NCI-H2081 (cell line): ENCODE measurements at regions not wholly inside any gene's neighbourhood (a gene's known extent, or its start where the extent isn't known, plus 50 kb on each side); places are given as distances from the start of the nearest gene placed in this dataset.

Source experiments
- DNase-seq, 2 experiments: peaks; one replicate each; lab custom pipeline; 2025; lab: John Stamatoyannopoulos, UW

DNA sequence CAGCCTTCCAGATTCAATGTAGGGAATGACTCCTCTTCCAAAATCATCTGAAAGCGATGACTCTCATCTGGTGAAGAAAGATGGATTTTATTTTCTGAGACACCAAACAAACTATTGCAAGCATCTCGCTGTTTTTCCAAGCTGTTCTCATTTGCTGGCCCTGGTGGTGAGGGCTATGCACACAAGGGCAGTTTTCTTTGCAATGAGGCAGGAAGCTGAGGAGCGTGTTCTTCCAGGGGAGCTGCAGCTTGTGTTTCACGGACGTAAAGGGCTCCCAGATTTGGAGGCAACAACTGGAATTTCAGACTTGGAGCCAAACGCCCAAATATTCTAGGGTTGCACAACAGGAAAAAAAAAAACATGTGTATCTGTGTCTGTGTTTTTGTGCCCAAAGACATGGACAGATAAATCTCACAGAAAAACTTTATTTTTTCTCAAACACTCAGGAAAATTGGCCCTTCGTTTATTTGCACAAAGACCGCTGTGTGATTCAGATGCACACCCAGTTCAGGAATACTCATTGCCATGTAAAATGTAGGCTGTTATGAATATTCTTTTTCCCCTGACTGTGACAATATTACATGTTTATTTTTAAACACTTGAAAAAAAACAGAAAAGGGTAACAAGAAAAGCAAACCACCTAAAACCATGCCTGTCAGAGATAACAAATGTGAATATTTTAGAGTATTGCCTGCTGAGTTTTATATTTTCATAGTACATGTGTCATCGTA lies 151.3 kb downstream of the GAS1 start:
- no peak for DNase-seq

DNA sequence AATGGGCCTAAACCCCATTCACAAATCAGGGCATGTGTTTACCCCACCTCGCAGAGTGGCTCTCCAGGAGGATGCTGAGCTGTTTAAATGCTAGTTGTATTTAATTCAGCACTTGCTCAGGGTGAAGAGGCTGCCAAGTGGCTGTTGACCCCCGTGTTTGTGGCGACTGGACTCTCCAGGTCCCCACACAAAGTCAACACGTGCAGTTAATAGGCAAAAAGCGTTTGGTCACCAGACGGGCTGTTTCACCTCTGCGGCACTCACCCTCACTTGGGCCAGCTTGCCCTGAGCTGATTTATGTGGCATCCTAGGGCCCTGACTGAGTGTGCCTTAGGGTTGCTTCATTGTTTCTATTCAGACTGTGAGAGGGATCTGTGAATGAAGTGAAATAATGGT lies 152.3 kb downstream of the GAS1 start:
- DNase-seq: no peak

DNA sequence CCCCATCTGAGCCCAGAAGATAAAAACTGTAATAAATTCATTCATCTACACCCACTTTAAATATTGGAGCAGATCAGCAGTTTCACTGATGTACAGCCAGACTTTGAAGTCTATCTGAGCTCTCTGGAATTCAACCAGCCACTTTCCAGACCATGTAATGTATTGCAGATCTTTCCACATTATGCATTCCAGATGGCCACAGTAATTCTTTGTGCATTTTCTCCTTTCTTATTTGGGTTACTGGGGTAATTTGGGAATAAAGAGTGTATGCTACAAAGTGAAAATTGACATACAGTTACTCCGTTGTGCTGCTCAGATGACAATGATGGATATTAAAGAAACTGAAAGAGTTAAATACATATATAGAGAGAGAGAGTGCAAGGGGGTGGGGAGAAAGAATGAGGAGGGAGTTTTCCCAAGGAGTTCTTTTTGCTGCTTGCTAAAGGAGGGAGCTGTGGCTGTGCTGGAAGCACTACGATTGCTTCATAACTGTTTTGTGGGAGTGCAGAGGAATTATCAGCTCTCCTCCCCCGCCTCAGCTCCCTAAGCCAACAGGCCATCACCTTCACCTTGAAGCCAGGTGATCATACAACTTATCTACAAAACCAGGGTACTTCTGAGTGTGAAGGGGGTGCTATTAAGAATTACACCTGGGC lies 152.8 kb downstream of the GAS1 start:
- no peak for DNase-seq

DNA sequence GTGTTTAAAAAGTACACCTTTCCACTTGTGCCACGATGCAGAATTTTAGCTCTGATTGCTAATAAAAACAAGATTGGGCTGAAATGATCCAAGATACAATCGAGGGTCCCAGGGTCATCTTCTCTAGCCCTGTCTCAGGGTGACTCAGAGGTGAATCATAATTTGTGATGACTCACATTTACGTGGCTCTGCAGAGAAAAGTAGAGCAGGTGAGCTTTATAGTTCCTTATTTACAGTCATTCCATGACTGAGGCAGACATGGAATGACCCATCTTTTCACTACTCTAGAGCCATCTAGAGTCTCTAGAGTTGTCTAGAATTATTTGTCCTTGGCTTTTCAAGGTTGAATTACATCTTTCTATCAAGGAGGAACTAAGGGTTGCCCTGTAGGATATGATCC lies 155.2 kb downstream of the GAS1 start:
- no peak for DNase-seq

DNA sequence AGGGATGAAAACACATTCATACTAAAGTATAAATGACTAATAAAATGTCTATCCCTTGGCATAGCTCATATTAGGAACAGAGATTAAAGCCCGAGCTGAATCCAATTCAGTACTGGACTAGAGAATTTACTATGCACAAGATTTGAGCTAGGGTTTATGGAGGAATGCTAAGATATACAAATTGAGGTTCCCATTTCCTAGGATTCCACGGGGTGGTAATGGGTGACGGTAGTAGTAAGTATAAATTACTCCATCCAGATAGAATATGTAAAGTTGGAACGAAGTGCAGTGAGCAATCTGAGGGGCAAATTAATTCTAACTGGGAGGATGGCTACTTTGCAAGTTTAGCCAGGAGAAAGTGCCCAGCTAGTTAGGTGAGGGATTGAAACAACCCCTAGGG lies 156.5 kb downstream of the GAS1 start:
- DNase-seq: no peak

DNA sequence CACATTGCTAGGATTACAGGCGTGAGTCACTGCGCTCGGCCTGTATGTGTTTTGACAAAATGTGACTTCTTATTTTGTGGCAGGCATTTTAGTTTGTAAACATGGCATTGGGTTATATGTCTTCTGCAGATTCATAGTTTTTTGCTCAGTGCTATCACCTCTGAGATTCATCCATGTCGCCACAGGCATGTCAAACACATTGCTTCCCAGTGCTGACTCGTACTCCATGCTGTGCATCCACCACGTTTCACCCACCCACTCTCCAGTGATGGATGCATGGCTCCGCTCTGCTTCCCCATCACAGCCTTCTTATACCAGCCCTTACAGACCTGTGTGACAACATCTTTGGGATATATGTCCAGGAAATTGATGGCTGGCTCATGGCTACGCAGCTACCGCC lies 158.8 kb downstream of the GAS1 start:
- no peak for DNase-seq

DNA sequence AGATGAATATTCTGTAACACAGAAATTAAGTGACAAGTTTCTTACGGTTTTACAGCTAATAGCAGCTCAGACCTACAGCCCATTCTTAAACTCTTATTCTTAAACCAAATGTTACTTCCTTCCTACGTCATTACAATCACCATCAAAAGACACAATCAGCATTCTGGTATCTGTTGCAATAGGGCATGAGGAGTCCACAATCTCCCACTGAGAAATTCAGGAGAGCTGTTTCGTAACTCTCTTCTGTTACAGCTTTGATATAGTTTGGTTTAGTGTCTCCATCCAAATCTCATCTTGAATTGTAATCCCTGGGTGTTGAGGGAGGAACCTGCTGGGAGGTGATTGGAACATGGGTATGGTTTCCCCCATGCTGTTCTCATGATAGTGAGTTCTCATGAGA lies 163.4 kb downstream of the GAS1 start:
- no peak for DNase-seq

DNA sequence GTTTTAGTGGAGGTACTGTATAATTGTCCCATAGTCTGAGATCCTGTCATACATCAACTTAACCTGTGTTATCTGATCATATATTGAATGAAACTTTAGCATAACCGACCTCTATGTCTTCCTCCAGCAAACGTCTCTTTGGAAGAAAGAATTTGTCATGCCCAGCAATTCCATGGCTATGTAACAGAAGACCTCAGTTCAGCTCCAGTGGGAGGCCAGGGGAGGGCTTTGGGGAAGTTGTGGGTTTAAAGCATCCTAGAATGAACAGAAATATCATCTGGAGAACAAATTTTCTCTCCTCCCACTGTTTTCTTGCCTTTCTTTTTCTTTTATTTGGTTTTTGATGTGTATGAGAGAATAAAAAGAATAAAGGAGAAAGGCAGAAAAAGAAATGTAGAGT lies 164.5 kb downstream of the GAS1 start:
- no peak for DNase-seq

DNA sequence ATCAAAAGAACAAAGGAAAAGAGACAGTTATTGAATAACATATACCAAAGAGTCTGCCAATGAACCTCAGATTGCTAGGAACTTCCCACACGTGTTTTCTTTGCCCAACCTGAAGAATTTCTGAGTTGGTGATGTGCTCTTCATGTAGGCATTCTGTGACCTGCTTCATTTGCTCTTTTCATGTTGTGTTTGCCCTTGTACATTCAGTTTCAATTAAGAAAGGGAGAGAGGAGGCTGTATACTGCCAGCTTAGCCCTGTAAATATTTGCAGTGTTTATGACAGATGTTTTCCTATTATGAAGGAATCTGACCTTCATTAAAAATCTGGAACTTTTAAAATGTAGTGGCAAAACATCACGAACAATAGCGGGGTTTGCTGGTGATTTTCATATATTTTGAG lies 168.5 kb downstream of the GAS1 start:
- no peak for DNase-seq

DNA sequence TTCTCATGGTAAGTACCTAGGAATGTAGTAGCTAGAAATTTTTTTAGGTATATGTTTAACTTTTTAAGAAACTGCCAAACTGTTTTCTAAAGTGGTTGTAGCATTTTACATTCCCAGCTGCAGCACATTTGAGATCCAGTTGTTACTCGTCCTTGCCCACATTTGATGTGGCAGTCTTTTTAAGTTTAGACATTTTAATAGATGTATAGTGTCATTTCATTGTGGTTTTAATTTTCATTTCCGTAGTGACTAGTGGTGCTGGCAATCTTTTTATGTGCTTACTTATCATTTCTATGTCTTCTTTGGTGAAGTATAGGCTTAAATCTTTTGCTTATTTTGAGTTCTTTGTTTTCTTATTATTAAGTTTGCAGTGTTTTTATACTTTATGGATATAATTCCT lies 171.6 kb downstream of the GAS1 start:
- DNase-seq: no peak

DNA sequence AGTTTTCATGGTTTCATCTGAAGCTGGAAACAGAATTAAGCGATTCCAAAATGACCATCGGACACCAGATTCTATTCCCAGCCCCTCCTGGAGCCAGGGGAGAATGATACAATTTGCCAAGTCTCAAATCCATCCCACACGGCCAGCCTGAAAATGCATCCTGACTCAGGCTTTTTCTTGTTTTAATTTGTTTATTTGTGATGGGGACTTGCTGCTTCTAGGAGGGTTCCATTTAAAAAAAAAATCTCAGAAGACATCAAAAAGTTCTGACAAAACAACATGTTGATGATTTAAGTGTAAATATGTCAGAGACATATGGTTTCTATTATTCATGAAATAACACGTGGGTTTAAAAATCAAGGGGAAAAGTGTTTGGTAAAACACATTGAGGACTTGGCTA lies 173.2 kb downstream of the GAS1 start:
- no peak for DNase-seq

DNA sequence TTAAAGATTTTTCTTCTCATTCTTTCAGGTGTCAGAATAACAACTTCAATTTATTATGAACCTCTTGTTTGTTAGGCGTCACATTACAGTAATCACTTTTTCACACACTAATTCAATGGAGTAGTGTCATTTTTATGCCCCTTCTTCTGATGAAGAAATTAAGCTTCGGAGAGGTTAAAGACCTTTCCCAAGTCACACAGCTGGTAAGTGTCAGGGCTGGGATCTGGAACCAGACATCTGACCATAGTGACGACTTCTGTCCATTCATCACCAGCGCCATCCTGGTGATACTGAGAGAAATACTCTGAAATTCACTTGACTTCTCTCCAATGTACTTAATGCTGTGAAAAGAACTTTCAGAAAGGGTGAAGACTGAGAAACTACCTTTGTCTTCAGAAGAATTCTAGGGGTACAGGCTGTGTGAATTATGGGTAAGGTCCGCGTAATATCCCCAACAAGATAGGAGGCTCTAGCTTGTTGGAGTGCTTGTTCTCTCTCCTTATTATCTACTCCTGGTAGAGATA lies 173.8 kb downstream of the GAS1 start:
- no peak for DNase-seq

DNA sequence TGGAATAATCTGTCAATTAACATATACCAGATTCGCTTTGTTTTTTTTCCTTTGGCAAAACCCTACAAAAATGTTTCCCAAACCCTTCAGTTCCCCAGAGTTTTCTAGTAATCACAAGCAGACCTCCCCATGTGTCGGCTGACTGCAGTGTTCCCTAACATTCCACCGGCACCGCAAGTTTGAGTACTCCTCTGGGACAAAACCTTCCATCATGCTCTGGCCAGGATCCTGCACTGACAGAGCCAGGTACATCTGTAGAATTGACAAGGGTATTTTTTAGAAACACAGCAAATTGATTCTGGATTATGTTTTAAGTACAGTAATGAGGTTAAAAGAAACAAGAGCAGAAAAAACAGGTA lies 174.7 kb downstream of the GAS1 start:
- DNase-seq: no peak

DNA sequence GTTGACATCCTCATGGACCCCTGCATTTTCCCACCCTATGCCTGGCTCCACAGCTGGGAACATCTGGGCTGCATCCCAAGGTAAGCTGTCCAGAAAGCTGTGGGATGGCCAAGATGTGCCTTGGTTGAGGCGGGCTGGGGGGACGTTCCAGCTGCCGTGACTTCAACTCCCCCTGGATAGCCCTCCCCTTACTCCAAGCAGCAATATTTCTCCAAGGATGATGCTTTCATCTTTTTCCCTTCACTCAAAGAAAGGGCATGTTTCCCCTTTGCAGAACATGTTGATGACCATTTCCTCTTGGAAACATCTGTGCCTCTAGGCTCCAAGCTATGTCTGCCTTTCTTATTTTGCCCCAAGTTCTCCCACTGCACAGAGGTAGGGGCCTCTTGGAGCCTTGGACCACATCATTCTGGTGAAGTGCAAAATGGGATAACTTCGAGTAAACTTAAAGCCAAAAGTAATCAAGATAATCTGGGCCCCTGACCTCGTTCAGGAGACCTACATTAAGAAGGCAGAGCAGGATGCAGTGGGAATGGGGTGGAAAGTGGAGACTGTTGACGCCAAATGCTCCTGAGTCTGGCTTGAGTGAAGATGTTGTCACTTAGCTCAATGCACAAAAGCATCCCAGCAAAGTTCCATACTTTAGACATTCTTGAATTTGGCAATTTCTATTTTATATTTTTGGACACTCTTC lies 175.2 kb downstream of the GAS1 start:
- no peak for DNase-seq

DNA sequence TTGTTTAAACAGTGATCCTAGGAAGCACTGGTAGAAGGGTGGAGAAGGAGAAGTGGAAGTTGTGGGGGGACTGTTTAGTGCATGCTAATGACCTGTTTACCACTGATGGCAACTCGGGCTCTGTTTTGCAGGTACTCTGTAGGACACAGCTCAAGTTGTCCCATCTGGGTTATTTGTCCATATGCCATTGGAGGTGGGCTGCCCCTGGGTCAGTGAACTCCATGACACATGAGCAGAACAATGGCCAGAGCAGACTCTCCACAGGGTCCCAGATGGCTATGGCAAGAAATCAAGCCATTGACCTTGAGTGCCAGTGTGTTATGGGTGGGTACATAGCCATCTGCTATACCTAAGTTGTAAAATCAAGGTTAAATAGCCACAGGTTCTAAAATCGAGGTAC lies 175.9 kb downstream of the GAS1 start:
- DNase-seq: no peak

DNA sequence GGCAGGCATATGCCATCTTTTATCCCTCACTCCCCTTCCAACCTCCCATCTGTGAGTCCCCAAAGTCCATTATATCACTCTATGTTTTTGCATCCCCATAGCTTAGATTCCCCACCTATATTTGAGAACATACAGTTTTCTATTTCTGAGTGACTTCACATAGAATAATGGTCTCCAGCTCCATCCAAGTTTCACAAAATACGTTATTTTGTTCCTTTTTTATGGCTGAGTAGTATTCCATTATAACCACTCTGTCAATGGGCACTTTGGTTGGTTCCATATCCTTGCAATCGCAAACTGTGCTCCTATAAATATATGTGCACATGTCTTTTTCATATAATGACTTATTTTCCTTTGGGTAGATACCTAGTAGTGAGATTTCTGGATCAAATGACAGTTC lies 178.6 kb downstream of the GAS1 start:
- DNase-seq: no peak

DNA sequence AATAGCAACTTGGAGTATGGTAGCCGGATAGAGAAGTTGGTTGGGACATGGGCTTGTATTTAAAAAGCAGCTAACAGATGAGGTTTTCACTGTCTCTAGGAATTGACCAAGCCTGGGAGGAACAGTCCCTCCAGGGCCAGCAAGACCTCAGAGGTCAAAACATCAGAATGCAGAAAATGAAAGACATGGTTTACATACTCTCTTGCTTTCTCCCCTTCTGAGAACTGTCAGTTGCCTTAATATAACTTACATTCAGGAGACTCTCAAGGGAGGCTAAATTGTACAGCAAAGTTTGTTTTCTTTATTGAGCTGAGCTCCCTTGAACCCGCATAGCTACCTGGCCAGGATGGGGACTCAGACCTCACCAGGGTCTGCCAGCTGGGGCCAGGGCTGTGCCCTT lies 179.3 kb downstream of the GAS1 start:
- no peak for DNase-seq

DNA sequence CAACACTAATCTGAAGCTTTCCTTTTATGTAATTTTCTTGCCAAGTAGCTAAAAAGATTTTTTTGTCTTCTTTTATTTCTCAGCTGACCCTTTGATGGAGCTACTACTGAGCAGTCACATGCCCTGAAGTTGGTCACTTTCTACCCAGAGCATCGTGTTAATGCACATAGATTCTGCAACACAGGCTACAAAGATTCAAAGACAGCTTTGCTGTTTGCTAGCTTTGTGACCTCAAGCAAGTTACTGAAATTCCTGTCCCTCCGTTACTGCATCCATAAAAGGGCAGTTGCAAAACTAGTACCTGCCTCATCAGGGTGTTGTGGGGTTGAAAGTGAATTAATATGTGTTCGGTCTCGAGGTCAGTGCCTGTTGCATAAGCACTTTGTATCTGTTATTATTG lies 179.9 kb downstream of the GAS1 start:
- DNase-seq: no peak

DNA sequence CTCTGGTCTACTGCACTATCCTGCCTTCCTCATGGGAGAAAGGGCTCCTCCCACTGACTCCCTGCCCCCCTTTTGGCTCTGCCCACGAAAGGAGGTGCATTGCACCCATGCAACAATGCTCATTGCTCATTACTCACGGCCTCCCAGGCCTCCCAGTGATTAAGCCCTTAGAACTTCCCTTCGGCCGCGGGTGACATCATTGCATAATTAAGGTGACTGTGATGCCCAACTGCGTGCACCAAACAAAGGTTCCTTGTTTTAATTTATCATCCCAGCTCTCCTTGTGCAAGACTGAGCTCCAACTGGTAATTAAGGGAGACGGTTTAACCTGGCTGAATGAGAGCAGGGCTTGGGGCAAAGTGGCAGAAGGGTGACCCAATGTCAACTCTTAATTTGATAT lies 180.4 kb downstream of the GAS1 start:
- no peak for DNase-seq

DNA sequence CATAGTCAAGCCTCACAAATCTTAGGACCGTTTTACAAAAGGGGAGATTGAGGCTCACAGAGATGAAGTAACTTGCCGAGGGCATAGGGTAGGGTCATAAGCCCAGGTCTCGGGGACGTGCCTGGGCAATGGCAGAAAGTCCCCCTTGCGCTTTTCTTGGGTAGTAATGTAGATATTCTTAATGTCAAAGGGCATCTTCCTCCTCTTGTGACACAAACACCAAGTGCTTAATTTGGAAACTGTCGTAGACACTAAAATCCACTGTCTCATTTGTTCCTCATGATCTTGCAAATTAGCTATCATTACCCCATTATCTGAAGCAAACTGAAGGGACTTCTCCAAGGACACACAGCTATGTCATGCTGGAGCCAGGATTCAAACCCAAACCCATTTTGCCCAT lies 180.8 kb downstream of the GAS1 start:
- no peak for DNase-seq

DNA sequence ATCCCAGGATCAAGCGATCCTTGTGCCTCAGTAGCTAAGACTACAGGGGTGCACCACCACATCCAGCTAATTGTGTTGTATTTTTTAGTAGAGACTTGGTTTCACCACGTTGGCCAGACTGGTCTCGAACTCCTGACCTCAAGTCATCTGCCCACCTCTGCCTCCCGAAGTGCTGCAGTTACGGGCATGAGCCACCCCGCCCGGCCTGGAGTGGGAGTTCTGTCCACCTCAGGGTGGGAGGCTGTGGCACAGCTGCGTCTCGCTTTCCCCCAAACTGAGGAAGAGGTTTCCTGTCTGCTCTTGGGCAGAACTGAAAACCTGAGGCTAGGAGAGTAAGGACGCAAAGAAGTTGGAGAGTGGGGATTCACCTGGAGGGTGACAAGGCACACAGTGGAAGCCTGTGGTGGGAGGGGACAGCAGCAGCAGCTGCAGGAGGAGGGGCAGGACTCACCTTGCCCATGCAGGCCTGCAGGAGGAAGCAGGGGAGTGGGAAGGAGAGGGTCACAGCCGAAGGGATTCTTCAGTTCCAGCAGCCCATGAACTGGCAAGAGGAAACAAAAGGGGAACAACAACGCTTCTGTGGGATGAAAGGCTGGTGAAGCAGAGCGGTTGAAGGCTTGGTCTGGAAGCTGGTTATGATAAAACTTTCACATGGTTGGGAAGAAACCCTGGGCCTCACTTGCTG lies 181.4 kb downstream of the GAS1 start:
- no peak for DNase-seq

DNA sequence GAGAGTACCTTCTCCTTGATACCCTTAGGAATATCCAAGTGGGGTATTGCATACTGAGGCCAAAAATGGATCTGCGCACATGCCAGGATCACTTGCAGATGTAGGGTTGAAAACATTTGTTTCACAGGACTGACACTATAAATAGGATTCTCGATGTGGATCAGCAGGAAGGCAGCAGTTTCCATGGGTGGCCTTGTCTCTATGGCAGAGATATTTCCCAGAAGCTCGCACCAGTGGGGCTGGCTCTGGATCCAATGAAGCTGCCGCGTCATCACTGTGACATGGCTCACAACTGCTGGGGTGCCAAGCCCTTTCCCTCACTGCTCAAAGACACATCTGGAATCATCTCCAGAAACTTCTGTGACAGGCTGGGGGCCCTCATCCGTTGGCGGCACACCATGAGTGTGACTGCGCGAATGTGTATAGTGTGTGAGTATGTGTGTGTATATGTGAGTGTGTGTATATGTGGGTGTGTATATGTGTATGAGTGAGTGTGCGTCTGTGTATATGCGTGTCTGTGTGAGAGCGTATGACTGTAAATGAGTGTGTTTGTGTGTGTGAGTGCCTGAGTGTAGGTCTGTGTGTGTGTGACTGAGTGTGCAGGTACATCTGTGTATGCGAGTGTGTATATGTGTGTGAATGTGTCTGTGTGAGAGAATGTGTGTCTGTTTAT lies 182.5 kb downstream of the GAS1 start:
- no peak for DNase-seq
